AG04450 (cell line): ENCODE measurements at regions not wholly inside any gene's neighbourhood (a gene's known extent, or its start where the extent isn't known, plus 50 kb on each side); places are given as distances from the start of the nearest gene placed in this dataset.

Experiments used
- CTCF ChIA-PET: fragments of 300-600, 350-600 bp; formaldehyde crosslinking; extraction: SDS; loops from one replicate; lab custom pipeline; 2022; ENCODE audit warnings: antibody characterized with exemption, inconsistent platforms; lab: Charles Lee
- POLR2A ChIA-PET: fragments of 350-600 bp; formaldehyde crosslinking; extraction: SDS; loops from one replicate; lab custom pipeline; 2021; ENCODE audit warnings: antibody characterized with exemption, inconsistent platforms; lab: Yijun Ruan, JAX
- DNase-seq: peaks from one replicate; pipeline ENCODE4 v3.0.0-alpha.2; 2011; ENCODE audit warnings: low read depth, low spot score
- H3K27ac ChIP-seq: one replicate; pipeline ENCODE4 v1.5.1; 2012; ENCODE audit warnings: low read depth, low read length, control low read depth
- H3K27me3 ChIP-seq: one replicate; pipeline ENCODE4 v1.6.0; 2012; ENCODE audit warnings: low read length; ENCODE audit not compliant: control insufficient read depth, insufficient read depth
- H3K4me3 ChIP-seq: 2 replicates; pipeline ENCODE4 v1.5.1; 2011; ENCODE audit warnings: mild to moderate bottlenecking, low read depth, low read length, control low read depth
- H3K9me3 ChIP-seq: 2 replicates; pipeline ENCODE4 v1.5.1; 2012; ENCODE audit warnings: low read length; ENCODE audit not compliant: control insufficient read depth, insufficient read depth
- CTCF ChIP-seq: IDR thresholded peaks from 2 replicates; pipeline ENCODE4 v1.5.1; 2011; ENCODE audit warnings: low read depth, low read length, control low read depth, inconsistent platforms

GRCh38 chr3:72407766-72408165, 440.5 kb downstream of the SHQ1 start:
- no peak for DNase-seq
- ChIA-PET CTCF (no interaction called here), POLR2A (no interaction called here)

GRCh38 chr3:72405943-72406566, 442.2 kb downstream of the SHQ1 start:
- H3K27ac ChIP-seq: no peak overlapping the region
- H3K4me3 ChIP-seq: no peak overlapping the region
- CTCF ChIA-PET: no interaction called here
- peaks cover 2% of the 10 kb centered on the region; the same call in 1 of the 2 replicates for H3K9me3 ChIP-seq
- H3K27me3 ChIP-seq: no peaks in the 10 kb centered on the region
- no peak for DNase-seq
- no peak for TF ChIP-seq CTCF
- POLR2A ChIA-PET: no interaction called here

More at GRCh38 chr3:72407766-72408165, 440.5 kb downstream of the SHQ1 start:
- H3K4me3 ChIP-seq: no peak overlapping the region
- H3K27me3 ChIP-seq: no peaks in the 10 kb centered on the region
- TF ChIP-seq CTCF: no peak
- no peaks in the 10 kb centered on the region for H3K9me3 ChIP-seq
- H3K27ac ChIP-seq: no peak overlapping the region

- H3K27me3 ChIP-seq: no peaks in the 10 kb centered on the region
- TF ChIP-seq CTCF: no peak
- CTCF ChIA-PET: no interaction called here
- no peak overlapping the region for H3K27ac ChIP-seq
- DNase-seq: no peak
- peaks cover 2% of the 10 kb centered on the region; the same call in 1 of the 2 replicates for H3K9me3 ChIP-seq
- no peak overlapping the region for H3K4me3 ChIP-seq
- POLR2A ChIA-PET: interaction anchor here (0.6 kb wide), 1 partner anchor 127 kb away, joined by 3 read pairs; no protein-coding TSS in a partner anchor
These were observed 447.2 kb downstream of the SHQ1 start for GRCh38 chr3:72401005-72401545.

GRCh38 chr3:72398781-72399180, 449.5 kb downstream of the SHQ1 start:
- no peak for TF ChIP-seq CTCF
- Histone ChIP-seq H3K4me3 (no peak overlapping the region), H3K27ac (no peak overlapping the region), H3K27me3 (no peaks in the 10 kb centered on the region), H3K9me3 (peaks cover 2% of the 10 kb centered on the region; the same call in 1 of the 2 replicates)
- CTCF ChIA-PET: no interaction called here
- DNase-seq: no peak
- POLR2A ChIA-PET: no interaction called here

- no peak for TF ChIP-seq CTCF
- DNase-seq: no peak
- H3K27me3 ChIP-seq: no peaks in the 10 kb centered on the region
- no peak overlapping the region for H3K27ac ChIP-seq
- H3K4me3 ChIP-seq: no peak overlapping the region
- POLR2A ChIA-PET: no interaction called here
- CTCF ChIA-PET: no interaction called here
- peaks cover 2% of the 10 kb centered on the region; the same call in 1 of the 2 replicates for H3K9me3 ChIP-seq
These were observed 450.7 kb downstream of the SHQ1 start for GRCh38 chr3:72397586-72397985.
